ENCODE measurements at regions not wholly inside any gene's neighbourhood (a gene's known extent, or its start where the extent isn't known, plus 50 kb on each side); places are given as distances from the start of the nearest gene placed in this dataset.

DNA sequence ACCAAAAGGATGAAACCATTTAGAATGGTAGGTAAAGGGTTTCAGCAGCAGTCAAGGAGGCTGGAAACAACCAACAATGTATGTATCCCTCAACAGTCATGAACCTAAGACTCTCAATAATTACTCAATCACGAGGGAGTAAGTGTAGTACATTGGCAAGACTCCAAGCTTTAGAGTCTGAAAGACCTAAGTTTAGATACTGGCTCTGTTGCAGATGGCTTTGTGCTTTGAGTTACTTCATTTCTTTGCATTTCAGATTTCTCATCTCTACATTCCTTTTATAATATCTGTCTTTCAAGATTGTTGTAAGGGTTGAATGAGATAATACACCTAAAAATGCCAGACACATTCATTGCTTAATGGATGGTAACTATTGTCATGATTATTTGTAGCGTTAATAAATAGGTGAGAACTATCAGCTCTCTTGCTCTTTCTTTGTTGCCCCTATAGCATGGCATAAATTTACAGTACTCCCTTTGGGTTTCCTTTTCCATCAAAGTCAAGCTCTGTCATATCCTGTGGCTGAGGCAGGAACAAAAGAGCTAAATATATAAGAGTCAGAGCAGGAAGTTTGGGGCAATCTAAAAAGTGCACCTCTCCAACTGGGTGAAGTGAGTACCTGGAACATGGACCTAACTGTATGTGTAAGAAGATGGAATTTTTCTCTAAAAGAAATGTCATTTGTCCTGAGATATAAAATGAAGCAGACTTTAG, 228.2 kb upstream of the ZC3H12C start:
- no peaks in the 10 kb centered on the region for H3K9me3 ChIP-seq (replicated peaks)
- no peaks in the 10 kb centered on the region for H3K4me1 ChIP-seq (replicated peaks)
- no peaks in the 10 kb centered on the region for H3K27me3 ChIP-seq (replicated peaks)
- H3K36me3 ChIP-seq = no peaks in the 10 kb centered on the region
- no peak overlapping the region for H3K4me3 ChIP-seq
- DNase-seq (ENCODE audit: low read depth in 1 of 2, low spot score in 2 of 2) = no peak
- H3K27ac ChIP-seq = no peak overlapping the region

GRCh38 chr11:109865548-109866186, 227.5 kb upstream of the ZC3H12C start:
- no peak for DNase-seq (ENCODE audit: low read depth in 1 of 2, low spot score in 2 of 2)
- Histone ChIP-seq H3K4me1 (replicated peaks) (no peaks in the 10 kb centered on the region), H3K9me3 (replicated peaks) (no peaks in the 10 kb centered on the region)

DNA sequence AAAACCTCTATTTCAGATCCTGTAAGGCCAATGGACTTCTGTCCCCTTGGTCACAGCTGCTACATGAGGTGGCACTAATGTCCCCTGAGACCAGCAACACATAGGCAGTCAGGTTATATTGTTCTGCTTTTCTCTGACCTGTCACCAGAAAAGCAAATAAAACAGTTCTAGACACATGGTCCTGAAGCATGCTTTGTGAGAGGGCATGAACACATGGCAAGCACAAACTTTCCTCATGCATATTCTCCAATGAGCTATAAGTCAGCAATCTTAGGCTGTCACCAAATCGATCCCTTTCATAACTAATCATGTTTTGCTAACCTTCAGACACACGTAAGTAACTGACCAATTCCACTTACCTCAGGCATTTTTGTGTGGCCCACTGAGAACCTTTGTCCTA, 225.4 kb upstream of the ZC3H12C start:
- no peak for DNase-seq (ENCODE audit: low read depth in 1 of 2, low spot score in 2 of 2)
- Histone ChIP-seq H3K27ac (no peak overlapping the region), H3K4me1 (replicated peaks) (no peaks in the 10 kb centered on the region), H3K36me3 (no peaks in the 10 kb centered on the region), H3K27me3 (replicated peaks) (no peaks in the 10 kb centered on the region), H3K9me3 (replicated peaks) (no peaks in the 10 kb centered on the region), H3K4me3 (no peak overlapping the region)

More at GRCh38 chr11:109865548-109866186, 227.5 kb upstream of the ZC3H12C start:
- H3K36me3 ChIP-seq = no peaks in the 10 kb centered on the region
- H3K27me3 ChIP-seq (replicated peaks) = no peaks in the 10 kb centered on the region
- no peak overlapping the region for H3K4me3 ChIP-seq
- no peak overlapping the region for H3K27ac ChIP-seq

DNA sequence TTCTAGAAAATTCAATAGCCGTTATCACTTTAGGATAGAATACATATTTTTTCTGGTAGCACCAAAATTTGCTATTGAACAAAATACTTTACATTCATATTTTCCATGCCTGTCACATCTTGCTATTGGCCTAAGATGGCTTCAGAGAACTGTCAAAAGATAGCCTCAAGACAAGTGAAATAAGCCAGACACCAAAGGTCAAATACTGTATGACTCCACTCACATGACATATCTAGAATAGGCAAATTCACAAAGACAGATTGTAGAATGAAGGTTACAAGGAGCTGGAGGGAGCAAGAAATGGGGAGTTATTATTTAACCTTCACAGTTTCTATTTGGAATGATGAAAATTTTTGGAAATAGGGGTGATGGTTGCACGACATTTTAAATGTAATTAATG, 223.7 kb upstream of the ZC3H12C start:
- Histone ChIP-seq H3K4me3 (no peak overlapping the region), H3K27ac (no peak overlapping the region), H3K4me1 (replicated peaks) (no peaks in the 10 kb centered on the region), H3K36me3 (no peaks in the 10 kb centered on the region), H3K27me3 (replicated peaks) (no peaks in the 10 kb centered on the region), H3K9me3 (replicated peaks) (no peaks in the 10 kb centered on the region)
- no peak for DNase-seq (ENCODE audit: low read depth in 1 of 2, low spot score in 2 of 2)

DNA sequence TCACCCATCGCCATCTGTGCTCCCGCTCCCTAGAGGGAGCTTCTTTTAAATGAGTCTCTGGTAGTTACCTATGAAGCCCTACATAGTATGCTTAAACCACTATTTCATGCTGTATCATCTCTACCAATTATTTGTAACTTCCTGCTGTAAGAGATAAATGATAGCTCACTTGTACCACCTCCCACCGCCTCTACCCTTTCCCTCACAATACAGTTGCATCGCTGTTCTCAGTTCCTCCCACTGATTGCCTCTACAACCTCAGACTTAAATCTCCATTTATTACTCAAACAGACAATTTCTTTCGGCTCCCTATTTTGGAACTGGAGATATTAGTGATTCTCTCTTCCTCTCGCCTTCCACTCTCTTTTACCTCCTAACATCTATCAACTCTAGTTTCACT, 222.9 kb upstream of the ZC3H12C start:
- Histone ChIP-seq H3K9me3 (replicated peaks) (no peaks in the 10 kb centered on the region), H3K36me3 (no peaks in the 10 kb centered on the region), H3K27ac (no peak overlapping the region), H3K4me3 (no peak overlapping the region), H3K27me3 (replicated peaks) (no peaks in the 10 kb centered on the region), H3K4me1 (replicated peaks) (no peaks in the 10 kb centered on the region)
- DNase-seq (ENCODE audit: low read depth in 1 of 2, low spot score in 2 of 2) = no peak

GRCh38 chr11:109877043-109877442, 216.1 kb upstream of the ZC3H12C start:
- Histone ChIP-seq H3K36me3 (no peaks in the 10 kb centered on the region), H3K4me3 (no peak overlapping the region), H3K9me3 (replicated peaks) (no peaks in the 10 kb centered on the region), H3K27me3 (replicated peaks) (no peaks in the 10 kb centered on the region), H3K4me1 (replicated peaks) (no peaks in the 10 kb centered on the region), H3K27ac (no peak overlapping the region)
- DNase-seq (ENCODE audit: low read depth in 1 of 2, low spot score in 2 of 2) = no peak

DNA sequence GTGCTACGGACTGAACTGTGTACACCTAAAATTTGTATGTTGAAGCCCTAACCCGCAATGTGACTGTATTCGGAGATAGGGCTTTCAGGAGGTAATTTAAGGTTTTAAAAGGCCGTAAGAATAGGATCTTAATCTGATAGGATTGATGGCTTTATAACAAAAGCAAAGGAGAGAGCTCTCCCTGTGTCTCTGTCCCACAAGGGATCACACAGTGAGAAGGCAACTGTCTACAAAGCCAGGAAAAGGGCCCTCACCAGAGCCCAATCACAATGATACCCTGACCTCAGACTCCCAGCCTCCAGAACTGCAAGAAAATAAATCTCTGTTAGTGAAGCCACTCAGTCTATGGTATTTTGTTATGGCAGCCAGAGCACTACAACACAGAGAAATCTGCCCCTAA, 208.7 kb upstream of the ZC3H12C start:
- Histone ChIP-seq H3K4me1 (replicated peaks) (no peaks in the 10 kb centered on the region), H3K27me3 (replicated peaks) (no peaks in the 10 kb centered on the region), H3K27ac (no peak overlapping the region), H3K9me3 (replicated peaks) (no peaks in the 10 kb centered on the region), H3K36me3 (no peaks in the 10 kb centered on the region), H3K4me3 (no peak overlapping the region)
- DNase-seq (ENCODE audit: low read depth in 1 of 2, low spot score in 2 of 2) = no peak

- Histone ChIP-seq H3K27ac (no peak overlapping the region), H3K9me3 (replicated peaks) (no peaks in the 10 kb centered on the region), H3K36me3 (no peaks in the 10 kb centered on the region), H3K4me3 (no peak overlapping the region), H3K27me3 (replicated peaks) (no peaks in the 10 kb centered on the region), H3K4me1 (replicated peaks) (no peaks in the 10 kb centered on the region)
- no peak for DNase-seq (ENCODE audit: low read depth in 1 of 2, low spot score in 2 of 2)
Observed at GRCh38 chr11:109885006-109885405, 208.2 kb upstream of the ZC3H12C start.

- H3K4me1 ChIP-seq (replicated peaks) = no peaks in the 10 kb centered on the region
- no peaks in the 10 kb centered on the region for H3K36me3 ChIP-seq
- no peak overlapping the region for H3K4me3 ChIP-seq
- H3K27me3 ChIP-seq (replicated peaks) = no peaks in the 10 kb centered on the region
- no peak for DNase-seq (ENCODE audit: low read depth in 1 of 2, low spot score in 2 of 2)
- no peak overlapping the region for H3K27ac ChIP-seq
- H3K9me3 ChIP-seq (replicated peaks) = no peaks in the 10 kb centered on the region
Observed at GRCh38 chr11:109892321-109892794, 200.8 kb upstream of the ZC3H12C start.

- no peak for DNase-seq (ENCODE audit: low read depth in 1 of 2, low spot score in 2 of 2)
- Histone ChIP-seq H3K36me3 (no peaks in the 10 kb centered on the region), H3K4me3 (no peak overlapping the region), H3K4me1 (replicated peaks) (no peaks in the 10 kb centered on the region), H3K9me3 (replicated peaks) (no peaks in the 10 kb centered on the region), H3K27me3 (replicated peaks) (no peaks in the 10 kb centered on the region), H3K27ac (no peak overlapping the region)
Observed at GRCh38 chr11:109894242-109894641, 198.9 kb upstream of the ZC3H12C start.

GRCh38 chr11:109898592-109898991, 194.6 kb upstream of the ZC3H12C start:
- no peak for DNase-seq (ENCODE audit: low read depth in 1 of 2, low spot score in 2 of 2)
- Histone ChIP-seq H3K27ac (no peak overlapping the region), H3K4me1 (replicated peaks) (no peaks in the 10 kb centered on the region), H3K9me3 (replicated peaks) (no peaks in the 10 kb centered on the region), H3K27me3 (replicated peaks) (no peaks in the 10 kb centered on the region), H3K4me3 (no peak overlapping the region), H3K36me3 (no peaks in the 10 kb centered on the region)

DNA sequence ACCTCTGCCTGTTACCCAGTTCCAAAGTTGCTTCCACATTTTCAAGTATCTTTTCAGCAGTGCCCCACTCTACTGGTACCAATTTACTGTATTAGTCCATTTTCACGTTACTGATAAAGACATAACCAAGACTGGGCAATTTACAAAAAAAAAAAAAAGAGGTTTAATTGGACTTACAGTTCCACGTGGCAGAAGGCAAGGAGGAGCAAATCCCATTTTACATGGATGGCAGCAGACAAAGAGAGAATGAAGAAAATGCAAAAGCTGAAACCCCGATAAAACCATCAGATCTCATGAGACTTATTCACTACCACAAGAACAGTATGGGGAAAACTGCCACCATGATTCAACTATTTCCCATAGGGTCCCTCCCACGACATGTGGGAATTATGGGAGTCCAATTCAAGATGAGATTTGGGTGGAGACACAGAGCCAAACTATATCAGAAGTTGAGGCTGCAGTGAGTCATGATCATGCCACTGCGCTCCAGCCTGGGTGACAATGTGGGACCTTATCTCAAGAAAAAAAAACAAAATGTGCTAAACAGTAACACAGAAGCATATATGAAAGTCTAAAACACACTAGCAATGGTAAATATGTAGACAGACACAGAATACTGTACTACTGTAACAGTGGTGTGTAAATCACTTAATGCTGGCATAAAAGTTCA, 190.3 kb upstream of the ZC3H12C start:
- no peaks in the 10 kb centered on the region for H3K9me3 ChIP-seq (replicated peaks)
- H3K4me3 ChIP-seq = no peak overlapping the region
- H3K27me3 ChIP-seq (replicated peaks) = no peaks in the 10 kb centered on the region
- no peak overlapping the region for H3K27ac ChIP-seq
- H3K4me1 ChIP-seq (replicated peaks) = no peaks in the 10 kb centered on the region
- DNase-seq (ENCODE audit: low read depth in 1 of 2, low spot score in 2 of 2) = no peak
- H3K36me3 ChIP-seq = no peaks in the 10 kb centered on the region

DNA sequence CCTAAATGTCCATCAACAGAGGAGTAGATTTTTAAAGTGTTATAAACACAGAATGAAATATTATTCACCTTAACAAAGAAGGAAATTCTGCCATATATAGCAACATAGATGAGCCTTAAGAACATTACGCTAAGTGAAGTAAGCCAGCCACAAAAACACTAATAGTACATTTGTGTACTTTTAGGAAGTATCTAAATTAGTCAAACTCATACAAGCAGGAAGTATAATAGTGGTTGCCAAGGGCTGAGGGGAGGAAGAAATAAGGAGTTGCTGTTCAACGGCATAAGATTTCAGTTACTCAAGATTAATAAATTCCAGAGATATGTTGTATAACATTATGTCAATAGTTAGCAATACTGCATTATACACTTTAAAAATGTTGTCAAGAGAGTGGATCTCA, 181.7 kb upstream of the ZC3H12C start:
- H3K27ac ChIP-seq = no peak overlapping the region
- H3K4me3 ChIP-seq = no peak overlapping the region
- H3K36me3 ChIP-seq = no peaks in the 10 kb centered on the region
- DNase-seq (ENCODE audit: low read depth in 1 of 2, low spot score in 2 of 2) = no peak
- H3K9me3 ChIP-seq (replicated peaks) = no peaks in the 10 kb centered on the region
- H3K27me3 ChIP-seq (replicated peaks) = no peaks in the 10 kb centered on the region
- H3K4me1 ChIP-seq (replicated peaks) = no peaks in the 10 kb centered on the region

DNA sequence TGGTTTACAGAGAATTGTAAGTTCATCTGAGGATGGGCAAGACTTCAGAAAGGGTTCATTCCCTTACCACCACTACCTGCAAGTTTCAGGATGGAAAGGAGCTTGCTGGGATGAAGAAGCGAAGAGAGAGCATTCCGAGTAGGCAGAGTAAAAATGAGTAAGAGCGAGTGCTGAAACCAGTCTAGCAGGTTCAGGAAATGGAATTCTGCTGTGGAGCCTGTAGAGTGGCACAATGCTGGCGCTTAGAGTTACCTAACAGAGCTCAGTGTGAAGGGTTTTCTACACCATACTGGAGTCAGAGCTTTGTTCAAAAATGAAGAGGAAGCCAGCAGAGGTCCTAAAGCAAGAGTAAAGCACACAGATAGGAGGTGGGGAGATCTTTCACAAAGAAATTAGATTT, 179.2 kb upstream of the ZC3H12C start:
- H3K4me1 ChIP-seq (replicated peaks) = no peaks in the 10 kb centered on the region
- DNase-seq (ENCODE audit: low read depth in 1 of 2, low spot score in 2 of 2) = no peak
- H3K4me3 ChIP-seq = no peak overlapping the region
- no peak overlapping the region for H3K27ac ChIP-seq
- H3K36me3 ChIP-seq = no peaks in the 10 kb centered on the region
- H3K27me3 ChIP-seq (replicated peaks) = no peaks in the 10 kb centered on the region
- H3K9me3 ChIP-seq (replicated peaks) = no peaks in the 10 kb centered on the region
